ENCODE measurements at regions not wholly inside any gene's neighbourhood (a gene's known extent, or its start where the extent isn't known, plus 50 kb on each side); places are given as distances from the start of the nearest gene placed in this dataset.

DNA sequence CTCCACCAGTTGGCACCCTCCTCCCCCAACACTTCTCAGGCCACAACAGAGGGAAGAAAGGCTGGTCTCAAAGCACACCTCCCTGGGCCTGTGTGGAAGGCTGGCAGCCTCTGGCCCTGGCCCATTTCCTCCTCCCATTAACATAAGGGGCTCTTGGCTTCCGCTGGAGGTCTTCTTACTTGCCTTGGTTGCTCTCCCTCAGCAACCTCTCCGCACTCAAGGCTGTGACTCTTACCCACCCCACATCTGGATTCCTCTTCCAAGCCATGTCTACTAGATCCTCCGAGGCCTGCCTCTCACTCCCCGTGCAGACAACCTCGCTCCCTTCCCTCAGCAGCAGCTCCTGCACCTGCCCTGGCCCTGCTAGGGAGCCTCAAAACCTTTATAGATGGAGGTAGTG is 76.7 kb upstream of the PRNP start:
- TF ChIP-seq POLR2A (IDR thresholded peaks at IDR 0.05): no peak
- TF ChIP-seq, protein P1, sequence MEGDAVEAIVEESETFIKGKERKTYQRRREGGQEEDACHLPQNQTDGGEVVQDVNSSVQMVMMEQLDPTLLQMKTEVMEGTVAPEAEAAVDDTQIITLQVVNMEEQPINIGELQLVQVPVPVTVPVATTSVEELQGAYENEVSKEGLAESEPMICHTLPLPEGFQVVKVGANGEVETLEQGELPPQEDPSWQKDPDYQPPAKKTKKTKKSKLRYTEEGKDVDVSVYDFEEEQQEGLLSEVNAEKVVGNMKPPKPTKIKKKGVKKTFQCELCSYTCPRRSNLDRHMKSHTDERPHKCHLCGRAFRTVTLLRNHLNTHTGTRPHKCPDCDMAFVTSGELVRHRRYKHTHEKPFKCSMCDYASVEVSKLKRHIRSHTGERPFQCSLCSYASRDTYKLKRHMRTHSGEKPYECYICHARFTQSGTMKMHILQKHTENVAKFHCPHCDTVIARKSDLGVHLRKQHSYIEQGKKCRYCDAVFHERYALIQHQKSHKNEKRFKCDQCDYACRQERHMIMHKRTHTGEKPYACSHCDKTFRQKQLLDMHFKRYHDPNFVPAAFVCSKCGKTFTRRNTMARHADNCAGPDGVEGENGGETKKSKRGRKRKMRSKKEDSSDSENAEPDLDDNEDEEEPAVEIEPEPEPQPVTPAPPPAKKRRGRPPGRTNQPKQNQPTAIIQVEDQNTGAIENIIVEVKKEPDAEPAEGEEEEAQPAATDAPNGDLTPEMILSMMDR (IDR thresholded peaks at IDR 0.05): no peak
